Stomach (tissue), 8 donors: ENCODE measurements at regions not wholly inside any gene's neighbourhood (a gene's known extent, or its start where the extent isn't known, plus 50 kb on each side); places are given as distances from the start of the nearest gene placed in this dataset.

Experiments
- DNase-seq, 2 donors: peaks; one replicate each; pipeline versions ENCODE4 v3.0.0 to v3.0.0-alpha.2; 2013 to 2019
- H3K27ac ChIP-seq, 5 donors: fragments of 200-600 bp in 4 of 5; sonication (generic) in 4 of 5; one replicate each; pipeline ENCODE4 v1.5.1; 2013 to 2019; ENCODE audit warnings: mild to moderate bottlenecking in 1 of 5, moderate library complexity in 1 of 5
- H3K27me3 ChIP-seq, 3 donors: fragments of 200-600 bp; sonication (generic); one replicate each; pipeline ENCODE4 v1.5.1; 2017 to 2019; ENCODE audit warnings: mixed run types in 1 of 3
- H3K36me3 ChIP-seq, 4 donors: fragments of 200-600 bp; sonication (generic); 1 replicate in 3 of 4; 2 replicates in 1 of 4; pipeline ENCODE4 v1.5.1; 2016 to 2019
- H3K4me1 ChIP-seq, 4 donors: fragments of 200-600 bp; sonication (generic); one replicate each; pipeline ENCODE4 v1.5.1; 2016 to 2019
- H3K4me3 ChIP-seq, 4 donors: fragments of 200-600 bp; sonication (generic) in 3 of 4; one replicate each; pipeline ENCODE4 v1.5.1; 2016 to 2019; ENCODE audit warnings: mild to moderate bottlenecking in 1 of 4
- H3K9me3 ChIP-seq, 4 donors: fragments of 200-600 bp; sonication (generic); one replicate each; pipeline ENCODE4 v1.5.1; 2016 to 2019
- CTCF ChIP-seq, 7 experiments: fragments of 450-650 bp in 4 of 7; fragments of 200-600 bp in 3 of 7; sonication (generic) in 3 of 7; IDR thresholded peaks; one replicate each; pipeline ENCODE4 v1.5.1; 2016 to 2019; ENCODE audit warnings: antibody characterized with exemption in 7 of 7, control low read depth in 2 of 7, mild to moderate bottlenecking in 1 of 7
- EP300 ChIP-seq: sonication (generic); formaldehyde crosslinking; IDR thresholded peaks from one replicate; pipeline ENCODE4 v1.6.1; 2017; ENCODE audit warnings: antibody characterized with exemption
- POLR2A ChIP-seq, 4 donors: fragments of 450-650 bp; IDR thresholded peaks; one replicate each; pipeline ENCODE4 v1.6.1; 2016; ENCODE audit warnings: antibody characterized with exemption in 4 of 4, control low read depth in 2 of 4, mild to moderate bottlenecking in 1 of 4, moderate library complexity in 1 of 4
- POLR2AphosphoS5 ChIP-seq, 3 donors: sonication (generic); formaldehyde crosslinking; IDR thresholded peaks; one replicate each; pipeline ENCODE4 v1.6.1; 2016; ENCODE audit warnings: antibody characterized with exemption in 3 of 3
- WGBS, 5 donors: extraction: QIAGEN DNeasy Blood & Tissue Kit in 3 of 5; methylation state at CpG; one replicate each; pipeline versions ENCODE4 v1.1.5 to v1.1.7; 2013 to 2018; 5-methylcytosine and 5-hydroxymethylcytosine counted together
- intact Hi-C: fragments of 100-400 bp; cut with DNase I; formaldehyde crosslinking; loops from one replicate; pipeline ENCODE4 v1.15.1; 2023; ENCODE audit warnings: low total_unique reads
- donor health status: healthy with polysubstance abuse.
- donor health status: Bipolar disorder and iron deficiency.
- donor health status: healthy.

- intact Hi-C loops: no loop called here
- WGBS, 5 donors: 46 to 55% (median 52%) methylated on average over 3 of the region's 3 CpGs
- TF ChIP-seq CTCF (IDR thresholded peaks at IDR 0.05): no peak
- no peak for TF ChIP-seq POLR2A (IDR thresholded peaks at IDR 0.05)
- TF ChIP-seq POLR2AphosphoS5 (IDR thresholded peaks at IDR 0.05): no peak
- TF ChIP-seq EP300: no peak
- no peaks in the 10 kb centered on the region for H3K36me3 ChIP-seq
- H3K9me3 ChIP-seq: no peaks in the 10 kb centered on the region
- DNase-seq: no peak
- H3K4me1 ChIP-seq: peaks cover 0 to 3% (median 1%) of the 10 kb centered on the region in 4 donors
- no peaks in the 10 kb centered on the region for H3K27me3 ChIP-seq
- no peak overlapping the region for H3K27ac ChIP-seq
- H3K4me3 ChIP-seq: no peak overlapping the region
Measured at GRCh38 chr12:94080341-94081009, 67.9 kb upstream of the PLXNC1 start.

DNA sequence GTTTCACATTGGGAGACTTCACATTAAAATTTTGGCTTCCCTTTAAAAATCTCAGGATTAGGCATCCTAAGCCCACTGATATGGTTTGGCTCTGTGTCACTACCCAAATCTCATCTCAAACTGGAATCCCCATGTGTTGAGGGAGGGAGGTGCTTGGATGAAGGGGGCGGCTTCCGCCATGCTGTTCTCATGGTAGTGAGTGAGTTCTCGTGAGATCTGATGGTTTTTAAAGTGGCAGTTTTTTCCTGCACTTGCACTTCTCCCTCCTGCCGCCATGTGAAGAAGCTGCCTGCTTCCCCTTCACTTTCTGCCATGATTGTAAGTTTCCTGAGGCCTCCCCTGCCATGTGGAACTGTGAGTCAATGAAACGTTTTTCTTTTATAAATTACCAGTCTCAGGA, 65.7 kb upstream of the PLXNC1 start:
- Histone ChIP-seq H3K4me1 (no peaks in the 10 kb centered on the region), H3K27me3 (no peaks in the 10 kb centered on the region), H3K4me3 (no peak overlapping the region), H3K9me3 (no peaks in the 10 kb centered on the region), H3K36me3 (no peaks in the 10 kb centered on the region), H3K27ac (no peak overlapping the region)
- 64 to 86% (median 76%) methylated on average over 5 of the region's 5 CpGs for WGBS, 5 donors
- no peak for DNase-seq
- intact Hi-C loops: no loop called here
- no peak for TF ChIP-seq CTCF (IDR thresholded peaks at IDR 0.05)
- no peak for TF ChIP-seq POLR2A (IDR thresholded peaks at IDR 0.05)
- no peak for TF ChIP-seq EP300
- no peak for TF ChIP-seq POLR2AphosphoS5 (IDR thresholded peaks at IDR 0.05)

GRCh38 chr12:94089891-94090290, 58.5 kb upstream of the PLXNC1 start:
- Histone ChIP-seq H3K9me3 (no peaks in the 10 kb centered on the region), H3K4me1 (no peaks in the 10 kb centered on the region), H3K4me3 (no peak overlapping the region), H3K27me3 (no peaks in the 10 kb centered on the region), H3K27ac (no peak overlapping the region), H3K36me3 (no peaks in the 10 kb centered on the region)
- intact Hi-C loops: no loop called here
- TF ChIP-seq POLR2AphosphoS5 (IDR thresholded peaks at IDR 0.05): no peak
- no peak for TF ChIP-seq POLR2A (IDR thresholded peaks at IDR 0.05)
- no peak for TF ChIP-seq EP300
- no peak for TF ChIP-seq CTCF (IDR thresholded peaks at IDR 0.05)
- WGBS, 5 donors: 51 to 86% (median 62%) methylated on average over 3 of the region's 3 CpGs
- no peak for DNase-seq

- no peak overlapping the region for H3K4me3 ChIP-seq
- no peak for TF ChIP-seq EP300
- no peak for TF ChIP-seq CTCF (IDR thresholded peaks at IDR 0.05)
- no peak for TF ChIP-seq POLR2AphosphoS5 (IDR thresholded peaks at IDR 0.05)
- no peak for TF ChIP-seq POLR2A (IDR thresholded peaks at IDR 0.05)
- H3K9me3 ChIP-seq: no peaks in the 10 kb centered on the region
- no peak for DNase-seq
- no peaks in the 10 kb centered on the region for H3K4me1 ChIP-seq
- WGBS, 5 donors: 74 to 88% (median 78%) methylated on average over 2 of the region's 2 CpGs
- H3K27me3 ChIP-seq: no peaks in the 10 kb centered on the region
- H3K27ac ChIP-seq: no peak overlapping the region
- intact Hi-C loops: no loop called here
- no peaks in the 10 kb centered on the region for H3K36me3 ChIP-seq
Measured at GRCh38 chr12:94091624-94092023, 56.8 kb upstream of the PLXNC1 start.
